Urinary bladder (tissue), 3 donors: ENCODE measurements at regions not wholly inside any gene's neighbourhood (a gene's known extent, or its start where the extent isn't known, plus 50 kb on each side); places are given as distances from the start of the nearest gene placed in this dataset.
"Not testable (repeated sequence)": the region's sequence is repeated elsewhere in the genome, so short reads cannot be mapped to it uniquely, and the experiment has no call there.

Experiments used
- DNase-seq: peaks from one replicate; pipeline ENCODE4 v3.0.0-alpha.2; 2015; ENCODE audit errors: extremely low spot score
- H3K27ac ChIP-seq: one replicate; pipeline ENCODE4 v1.5.1; 2013; ENCODE audit warnings: low read depth, mild to moderate bottlenecking, moderate library complexity
- H3K36me3 ChIP-seq: one replicate; pipeline ENCODE4 v1.6.1; 2013; ENCODE audit warnings: mild to moderate bottlenecking, moderate library complexity; ENCODE audit not compliant: insufficient read depth
- H3K4me1 ChIP-seq: one replicate; pipeline ENCODE4 v1.6.1; 2013; ENCODE audit warnings: mild to moderate bottlenecking, moderate library complexity; ENCODE audit not compliant: insufficient read depth
- H3K4me3 ChIP-seq: one replicate; pipeline ENCODE4 v1.5.1; 2013; ENCODE audit warnings: low read depth, low read length
- WGBS: extraction: QIAGEN DNeasy Blood & Tissue Kit; methylation state at CpG from one replicate; pipeline ENCODE4 v1.1.7; 2013; 5-methylcytosine and 5-hydroxymethylcytosine counted together
- donor health status: healthy with polysubstance abuse.
- donor health status: healthy.

- Histone ChIP-seq H3K27ac (no peak overlapping the region), H3K36me3 (no peaks in the 10 kb centered on the region), H3K4me1 (no peaks in the 10 kb centered on the region), H3K4me3 (no peak overlapping the region)
- WGBS: 85% methylated on average over 15 of the region's 15 CpGs
- DNase-seq: no peak
These were observed 973.7 kb downstream of the LTN1 start for GRCh38 chr21:28018741-28019669.

- no peaks in the 10 kb centered on the region for H3K36me3 ChIP-seq
- no peak overlapping the region for H3K4me3 ChIP-seq
- DNase-seq: no peak
- H3K27ac ChIP-seq: no peak overlapping the region
- H3K4me1 ChIP-seq: no peaks in the 10 kb centered on the region
- WGBS: 94% methylated on average over 9 of the region's 9 CpGs
These were observed 974.5 kb downstream of the LTN1 start for GRCh38 chr21:28018213-28018612.

GRCh38 chr21:28016571-28016970 lies 976.1 kb downstream of the LTN1 start:
- H3K4me3 ChIP-seq: no peak overlapping the region
- 97% methylated on average over 1 of the region's 1 CpG for WGBS

GRCh38 chr21:28013123-28013522 lies 979.6 kb downstream of the LTN1 start:
- not testable (repeated sequence) for H3K4me3 ChIP-seq, H3K4me1 ChIP-seq, DNase-seq, H3K36me3 ChIP-seq, H3K27ac ChIP-seq

More at GRCh38 chr21:28016571-28016970, 976.1 kb downstream of the LTN1 start:
- no peaks in the 10 kb centered on the region for H3K36me3 ChIP-seq
- no peak overlapping the region for H3K27ac ChIP-seq
- H3K4me1 ChIP-seq: no peaks in the 10 kb centered on the region
- DNase-seq: no peak

- H3K4me3 ChIP-seq, H3K4me1 ChIP-seq, DNase-seq, H3K27ac ChIP-seq, H3K36me3 ChIP-seq: not testable (repeated sequence)
- 32% methylated on average over 2 of the region's 2 CpGs for WGBS
These were observed 980.7 kb downstream of the LTN1 start for GRCh38 chr21:28011970-28012369.

- not testable (repeated sequence) for DNase-seq, H3K36me3 ChIP-seq, H3K27ac ChIP-seq, H3K4me1 ChIP-seq, H3K4me3 ChIP-seq
- WGBS: 82% methylated on average over 3 of the region's 3 CpGs
These were observed 984.4 kb downstream of the LTN1 start for GRCh38 chr21:28008245-28008644.

GRCh38 chr21:28003627-28004026 lies 989.0 kb downstream of the LTN1 start:
- not testable (repeated sequence) for DNase-seq, H3K4me1 ChIP-seq, H3K27ac ChIP-seq, H3K4me3 ChIP-seq, H3K36me3 ChIP-seq
- 97% methylated on average over 2 of the region's 2 CpGs for WGBS

- not testable (repeated sequence) for H3K4me1 ChIP-seq, H3K36me3 ChIP-seq, DNase-seq, H3K4me3 ChIP-seq, H3K27ac ChIP-seq
- WGBS: 63% methylated on average over 4 of the region's 4 CpGs
These were observed 995.8 kb downstream of the LTN1 start for GRCh38 chr21:27996906-27997305.

- DNase-seq, H3K36me3 ChIP-seq, H3K4me3 ChIP-seq, H3K4me1 ChIP-seq, H3K27ac ChIP-seq: not testable (repeated sequence)
- 57% methylated on average over 2 of the region's 2 CpGs for WGBS
These were observed 1007.9 kb downstream of the LTN1 start for GRCh38 chr21:27984663-27985325.

GRCh38 chr21:27979446-27979845 lies 1012.6 kb upstream of the ADAMTS5 start:
- not testable (repeated sequence) for H3K27ac ChIP-seq, H3K4me1 ChIP-seq, DNase-seq, H3K4me3 ChIP-seq, H3K36me3 ChIP-seq

GRCh38 chr21:27975514-27975913 lies 1008.6 kb upstream of the ADAMTS5 start:
- 95% methylated on average over 2 of the region's 2 CpGs for WGBS
- no peak overlapping the region for H3K4me3 ChIP-seq
- H3K4me1 ChIP-seq: no peaks in the 10 kb centered on the region
- DNase-seq: no peak
- H3K36me3 ChIP-seq: no peaks in the 10 kb centered on the region
- H3K27ac ChIP-seq: no peak overlapping the region

- H3K36me3 ChIP-seq, H3K4me1 ChIP-seq, H3K4me3 ChIP-seq, DNase-seq, H3K27ac ChIP-seq: not testable (repeated sequence)
- WGBS: 85% methylated on average over 1 of the region's 1 CpG
These were observed 1007.3 kb upstream of the ADAMTS5 start for GRCh38 chr21:27974152-27974551.

GRCh38 chr21:27968240-27968639 lies 1001.4 kb upstream of the ADAMTS5 start:
- not testable (repeated sequence) for DNase-seq, H3K36me3 ChIP-seq, H3K27ac ChIP-seq, H3K4me1 ChIP-seq, H3K4me3 ChIP-seq

- peak overlapping the region; percentile 23 for H3K27ac ChIP-seq
- H3K36me3 ChIP-seq: no peaks in the 10 kb centered on the region
- no peak for DNase-seq
- no peak overlapping the region for H3K4me3 ChIP-seq
- WGBS: 59% methylated on average over 3 of the region's 3 CpGs
- no peaks in the 10 kb centered on the region for H3K4me1 ChIP-seq
These were observed 987.8 kb upstream of the ADAMTS5 start for GRCh38 chr21:27954543-27955165.
